H1 (cell line): ENCODE measurements at regions not wholly inside any gene's neighbourhood (a gene's known extent, or its start where the extent isn't known, plus 50 kb on each side); places are given as distances from the start of the nearest gene placed in this dataset.

Source experiments
- KDM1A ChIP-seq: fragments of 200-600, 300-600 bp; sonication (generic); IDR thresholded peaks from 2 replicates; pipeline ENCODE4 v1.7.1; 2016; ENCODE audit warnings: mild to moderate bottlenecking, low read length, borderline replicate concordance
- TF ChIP-seq, protein P1 (sequence below): fragments of 300-600 bp; sonication (generic); IDR thresholded peaks from 2 replicates; pipeline ENCODE4 v1.7.1; 2012; ENCODE audit warnings: low read length, moderate library complexity, mild to moderate bottlenecking, inconsistent platforms; ENCODE audit not compliant: insufficient replicate concordance

DNA sequence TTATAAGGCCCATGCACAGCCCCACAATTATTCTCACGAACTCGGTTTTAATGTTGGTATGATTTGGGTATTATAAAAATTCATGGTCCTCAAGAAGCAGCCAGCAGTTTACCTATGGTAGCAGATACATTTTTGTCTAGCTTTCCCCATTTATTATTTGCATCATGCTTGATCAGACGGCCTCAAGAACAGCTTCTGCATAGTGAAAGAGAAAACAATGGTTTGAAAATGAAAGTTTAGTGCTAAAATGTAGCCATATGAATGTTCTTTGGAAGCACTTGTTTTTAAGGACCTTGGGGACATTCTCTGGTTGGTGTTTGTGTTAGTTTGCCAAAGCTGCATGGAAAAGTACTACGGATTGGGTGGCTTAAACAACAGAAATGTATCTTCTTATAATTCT is 72.4 kb upstream of the CPHXL start (continued):
- TF ChIP-seq, protein P1, sequence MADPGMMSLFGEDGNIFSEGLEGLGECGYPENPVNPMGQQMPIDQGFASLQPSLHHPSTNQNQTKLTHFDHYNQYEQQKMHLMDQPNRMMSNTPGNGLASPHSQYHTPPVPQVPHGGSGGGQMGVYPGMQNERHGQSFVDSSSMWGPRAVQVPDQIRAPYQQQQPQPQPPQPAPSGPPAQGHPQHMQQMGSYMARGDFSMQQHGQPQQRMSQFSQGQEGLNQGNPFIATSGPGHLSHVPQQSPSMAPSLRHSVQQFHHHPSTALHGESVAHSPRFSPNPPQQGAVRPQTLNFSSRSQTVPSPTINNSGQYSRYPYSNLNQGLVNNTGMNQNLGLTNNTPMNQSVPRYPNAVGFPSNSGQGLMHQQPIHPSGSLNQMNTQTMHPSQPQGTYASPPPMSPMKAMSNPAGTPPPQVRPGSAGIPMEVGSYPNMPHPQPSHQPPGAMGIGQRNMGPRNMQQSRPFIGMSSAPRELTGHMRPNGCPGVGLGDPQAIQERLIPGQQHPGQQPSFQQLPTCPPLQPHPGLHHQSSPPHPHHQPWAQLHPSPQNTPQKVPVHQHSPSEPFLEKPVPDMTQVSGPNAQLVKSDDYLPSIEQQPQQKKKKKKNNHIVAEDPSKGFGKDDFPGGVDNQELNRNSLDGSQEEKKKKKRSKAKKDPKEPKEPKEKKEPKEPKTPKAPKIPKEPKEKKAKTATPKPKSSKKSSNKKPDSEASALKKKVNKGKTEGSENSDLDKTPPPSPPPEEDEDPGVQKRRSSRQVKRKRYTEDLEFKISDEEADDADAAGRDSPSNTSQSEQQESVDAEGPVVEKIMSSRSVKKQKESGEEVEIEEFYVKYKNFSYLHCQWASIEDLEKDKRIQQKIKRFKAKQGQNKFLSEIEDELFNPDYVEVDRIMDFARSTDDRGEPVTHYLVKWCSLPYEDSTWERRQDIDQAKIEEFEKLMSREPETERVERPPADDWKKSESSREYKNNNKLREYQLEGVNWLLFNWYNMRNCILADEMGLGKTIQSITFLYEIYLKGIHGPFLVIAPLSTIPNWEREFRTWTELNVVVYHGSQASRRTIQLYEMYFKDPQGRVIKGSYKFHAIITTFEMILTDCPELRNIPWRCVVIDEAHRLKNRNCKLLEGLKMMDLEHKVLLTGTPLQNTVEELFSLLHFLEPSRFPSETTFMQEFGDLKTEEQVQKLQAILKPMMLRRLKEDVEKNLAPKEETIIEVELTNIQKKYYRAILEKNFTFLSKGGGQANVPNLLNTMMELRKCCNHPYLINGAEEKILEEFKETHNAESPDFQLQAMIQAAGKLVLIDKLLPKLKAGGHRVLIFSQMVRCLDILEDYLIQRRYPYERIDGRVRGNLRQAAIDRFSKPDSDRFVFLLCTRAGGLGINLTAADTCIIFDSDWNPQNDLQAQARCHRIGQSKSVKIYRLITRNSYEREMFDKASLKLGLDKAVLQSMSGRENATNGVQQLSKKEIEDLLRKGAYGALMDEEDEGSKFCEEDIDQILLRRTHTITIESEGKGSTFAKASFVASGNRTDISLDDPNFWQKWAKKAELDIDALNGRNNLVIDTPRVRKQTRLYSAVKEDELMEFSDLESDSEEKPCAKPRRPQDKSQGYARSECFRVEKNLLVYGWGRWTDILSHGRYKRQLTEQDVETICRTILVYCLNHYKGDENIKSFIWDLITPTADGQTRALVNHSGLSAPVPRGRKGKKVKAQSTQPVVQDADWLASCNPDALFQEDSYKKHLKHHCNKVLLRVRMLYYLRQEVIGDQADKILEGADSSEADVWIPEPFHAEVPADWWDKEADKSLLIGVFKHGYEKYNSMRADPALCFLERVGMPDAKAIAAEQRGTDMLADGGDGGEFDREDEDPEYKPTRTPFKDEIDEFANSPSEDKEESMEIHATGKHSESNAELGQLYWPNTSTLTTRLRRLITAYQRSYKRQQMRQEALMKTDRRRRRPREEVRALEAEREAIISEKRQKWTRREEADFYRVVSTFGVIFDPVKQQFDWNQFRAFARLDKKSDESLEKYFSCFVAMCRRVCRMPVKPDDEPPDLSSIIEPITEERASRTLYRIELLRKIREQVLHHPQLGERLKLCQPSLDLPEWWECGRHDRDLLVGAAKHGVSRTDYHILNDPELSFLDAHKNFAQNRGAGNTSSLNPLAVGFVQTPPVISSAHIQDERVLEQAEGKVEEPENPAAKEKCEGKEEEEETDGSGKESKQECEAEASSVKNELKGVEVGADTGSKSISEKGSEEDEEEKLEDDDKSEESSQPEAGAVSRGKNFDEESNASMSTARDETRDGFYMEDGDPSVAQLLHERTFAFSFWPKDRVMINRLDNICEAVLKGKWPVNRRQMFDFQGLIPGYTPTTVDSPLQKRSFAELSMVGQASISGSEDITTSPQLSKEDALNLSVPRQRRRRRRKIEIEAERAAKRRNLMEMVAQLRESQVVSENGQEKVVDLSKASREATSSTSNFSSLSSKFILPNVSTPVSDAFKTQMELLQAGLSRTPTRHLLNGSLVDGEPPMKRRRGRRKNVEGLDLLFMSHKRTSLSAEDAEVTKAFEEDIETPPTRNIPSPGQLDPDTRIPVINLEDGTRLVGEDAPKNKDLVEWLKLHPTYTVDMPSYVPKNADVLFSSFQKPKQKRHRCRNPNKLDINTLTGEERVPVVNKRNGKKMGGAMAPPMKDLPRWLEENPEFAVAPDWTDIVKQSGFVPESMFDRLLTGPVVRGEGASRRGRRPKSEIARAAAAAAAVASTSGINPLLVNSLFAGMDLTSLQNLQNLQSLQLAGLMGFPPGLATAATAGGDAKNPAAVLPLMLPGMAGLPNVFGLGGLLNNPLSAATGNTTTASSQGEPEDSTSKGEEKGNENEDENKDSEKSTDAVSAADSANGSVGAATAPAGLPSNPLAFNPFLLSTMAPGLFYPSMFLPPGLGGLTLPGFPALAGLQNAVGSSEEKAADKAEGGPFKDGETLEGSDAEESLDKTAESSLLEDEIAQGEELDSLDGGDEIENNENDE: no peak
- no peak for TF ChIP-seq KDM1A
